Sigmoid colon (tissue), 4 donors: ENCODE measurements at regions not wholly inside any gene's neighbourhood (a gene's known extent, or its start where the extent isn't known, plus 50 kb on each side); places are given as distances from the start of the nearest gene placed in this dataset.

Experiments
- EP300 ChIP-seq, 4 donors: sonication (generic); formaldehyde crosslinking; IDR thresholded peaks; one replicate each; pipeline ENCODE4 v1.6.1; 2017; ENCODE audit warnings: antibody characterized with exemption in 4 of 4
- POLR2A ChIP-seq, 2 donors: fragments of 450-650 bp; IDR thresholded peaks; one replicate each; pipeline ENCODE4 v1.6.1; 2016; ENCODE audit warnings: antibody characterized with exemption in 2 of 2, mild to moderate bottlenecking in 2 of 2, moderate library complexity in 2 of 2
- POLR2AphosphoS5 ChIP-seq, 4 donors: sonication (generic); formaldehyde crosslinking; IDR thresholded peaks; one replicate each; pipeline ENCODE4 v1.6.1; 2017; ENCODE audit warnings: antibody characterized with exemption in 4 of 4
- TF ChIP-seq, protein P1 (sequence below), 4 experiments: fragments of 450-650 bp in 3 of 4; fragments of 200-600 bp in 1 of 4; IDR thresholded peaks; one replicate each; pipeline ENCODE4 v1.5.1; 2016 to 2019; ENCODE audit warnings: antibody characterized with exemption in 4 of 4, mild to moderate bottlenecking in 3 of 4, moderate library complexity in 2 of 4

GRCh38 chr3:25354071-25354470 lies 74.0 kb upstream of the RARB start:
- TF ChIP-seq POLR2A (IDR thresholded peaks at IDR 0.05) (no peak), EP300 (IDR thresholded peaks at IDR 0.05) (no peak), POLR2AphosphoS5 (IDR thresholded peaks at IDR 0.05) (no peak)
- TF ChIP-seq, protein P1, sequence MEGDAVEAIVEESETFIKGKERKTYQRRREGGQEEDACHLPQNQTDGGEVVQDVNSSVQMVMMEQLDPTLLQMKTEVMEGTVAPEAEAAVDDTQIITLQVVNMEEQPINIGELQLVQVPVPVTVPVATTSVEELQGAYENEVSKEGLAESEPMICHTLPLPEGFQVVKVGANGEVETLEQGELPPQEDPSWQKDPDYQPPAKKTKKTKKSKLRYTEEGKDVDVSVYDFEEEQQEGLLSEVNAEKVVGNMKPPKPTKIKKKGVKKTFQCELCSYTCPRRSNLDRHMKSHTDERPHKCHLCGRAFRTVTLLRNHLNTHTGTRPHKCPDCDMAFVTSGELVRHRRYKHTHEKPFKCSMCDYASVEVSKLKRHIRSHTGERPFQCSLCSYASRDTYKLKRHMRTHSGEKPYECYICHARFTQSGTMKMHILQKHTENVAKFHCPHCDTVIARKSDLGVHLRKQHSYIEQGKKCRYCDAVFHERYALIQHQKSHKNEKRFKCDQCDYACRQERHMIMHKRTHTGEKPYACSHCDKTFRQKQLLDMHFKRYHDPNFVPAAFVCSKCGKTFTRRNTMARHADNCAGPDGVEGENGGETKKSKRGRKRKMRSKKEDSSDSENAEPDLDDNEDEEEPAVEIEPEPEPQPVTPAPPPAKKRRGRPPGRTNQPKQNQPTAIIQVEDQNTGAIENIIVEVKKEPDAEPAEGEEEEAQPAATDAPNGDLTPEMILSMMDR (IDR thresholded peaks at IDR 0.05) = no peak
